ENCODE measurements at regions not wholly inside any gene's neighbourhood (a gene's known extent, or its start where the extent isn't known, plus 50 kb on each side); places are given as distances from the start of the nearest gene placed in this dataset.

- no peaks in the 10 kb centered on the region for H3K36me3 Mint-ChIP-seq (ENCODE audit: low read depth)
- no peak for TF ChIP-seq CTCF (IDR thresholded peaks at IDR 0.05)
- intact Hi-C loops (cut with DNase I, micrococcal nuclease) = no loop called here
- Histone ChIP-seq H3K9me3 (ENCODE audit: control insufficient read depth in 1 of 2, insufficient read depth in 1 of 2, low read length in 2 of 2) (no peaks in the 10 kb centered on the region), H3K36me3 (ENCODE audit: insufficient read depth, low read length) (no peaks in the 10 kb centered on the region), H3K4me3 (ENCODE audit: low read length) (no peak overlapping the region), H3K27me3 (ENCODE audit: control insufficient read depth in 1 of 2, insufficient read depth in 2 of 2, low read length in 2 of 2) (no peaks in the 10 kb centered on the region), H3K4me1 (ENCODE audit: insufficient read depth, low read length) (no peaks in the 10 kb centered on the region), H3K27ac (ENCODE audit: low read depth in 1 of 2, low read length in 2 of 2) (no peak overlapping the region)
- DNase-seq (no peak), ATAC-seq (ENCODE audit: poor library complexity) (no peak)
- no peaks in the 10 kb centered on the region for H3K4me1 Mint-ChIP-seq (ENCODE audit: low read depth)
- no peaks in the 10 kb centered on the region for H3K9me3 Mint-ChIP-seq
- CTCF ChIA-PET = no interaction called here
- POLR2A ChIA-PET = no interaction called here
- no peaks in the 10 kb centered on the region for H3K27me3 Mint-ChIP-seq
- H3K27ac Mint-ChIP-seq = no peak overlapping the region
- H3K4me3 Mint-ChIP-seq = no peak overlapping the region
Measured at GRCh38 chr12:75670216-75670615, 158.8 kb upstream of the KRR1 start.

- Histone ChIP-seq H3K27me3 (ENCODE audit: control insufficient read depth in 1 of 2, insufficient read depth in 2 of 2, low read length in 2 of 2) (no peaks in the 10 kb centered on the region), H3K4me3 (ENCODE audit: low read length) (no peak overlapping the region), H3K36me3 (ENCODE audit: insufficient read depth, low read length) (no peaks in the 10 kb centered on the region), H3K27ac (ENCODE audit: low read depth in 1 of 2, low read length in 2 of 2) (no peak overlapping the region), H3K9me3 (ENCODE audit: control insufficient read depth in 1 of 2, insufficient read depth in 1 of 2, low read length in 2 of 2) (no peaks in the 10 kb centered on the region), H3K4me1 (ENCODE audit: insufficient read depth, low read length) (no peaks in the 10 kb centered on the region)
- POLR2A ChIA-PET = no interaction called here
- no peaks in the 10 kb centered on the region for H3K9me3 Mint-ChIP-seq
- H3K27ac Mint-ChIP-seq = no peak overlapping the region
- ATAC-seq (ENCODE audit: poor library complexity) (no peak), DNase-seq (no peak)
- CTCF ChIA-PET = no interaction called here
- no peaks in the 10 kb centered on the region for H3K36me3 Mint-ChIP-seq (ENCODE audit: low read depth)
- intact Hi-C loops (cut with DNase I, micrococcal nuclease) = no loop called here
- TF ChIP-seq CTCF (IDR thresholded peaks at IDR 0.05) = no peak
- no peaks in the 10 kb centered on the region for H3K27me3 Mint-ChIP-seq
- H3K4me3 Mint-ChIP-seq = no peak overlapping the region
- H3K4me1 Mint-ChIP-seq (ENCODE audit: low read depth) = no peaks in the 10 kb centered on the region
Measured at GRCh38 chr12:75666939-75667334, 155.5 kb upstream of the KRR1 start.

GRCh38 chr12:75666126-75666938, 154.9 kb upstream of the KRR1 start:
- TF ChIP-seq CTCF (IDR thresholded peaks at IDR 0.05) = no peak
- DNase-seq = no peak
- H3K36me3 Mint-ChIP-seq (ENCODE audit: low read depth) = no peaks in the 10 kb centered on the region
- no peak overlapping the region for H3K27ac Mint-ChIP-seq
- no peak overlapping the region for H3K4me3 Mint-ChIP-seq
- no peaks in the 10 kb centered on the region for H3K9me3 Mint-ChIP-seq
- H3K27me3 ChIP-seq (ENCODE audit: control insufficient read depth in 1 of 2, insufficient read depth in 2 of 2, low read length in 2 of 2) = no peaks in the 10 kb centered on the region
- H3K4me1 ChIP-seq (ENCODE audit: insufficient read depth, low read length) = no peaks in the 10 kb centered on the region
- no peak overlapping the region for H3K4me3 ChIP-seq (ENCODE audit: low read length)
- CTCF ChIA-PET = interaction anchor here (0.7 kb wide), 1 partner anchor 9 kb away, joined by 4 read pairs; no protein-coding TSS in a partner anchor
- no peaks in the 10 kb centered on the region for H3K9me3 ChIP-seq (ENCODE audit: control insufficient read depth in 1 of 2, insufficient read depth in 1 of 2, low read length in 2 of 2)
- POLR2A ChIA-PET = no interaction called here
- intact Hi-C loops (cut with DNase I, micrococcal nuclease) = no loop called here
- no peak overlapping the region for H3K27ac ChIP-seq (ENCODE audit: low read depth in 1 of 2, low read length in 2 of 2)
- H3K27me3 Mint-ChIP-seq = no peaks in the 10 kb centered on the region
- ATAC-seq (ENCODE audit: poor library complexity) = no peak
- no peaks in the 10 kb centered on the region for H3K36me3 ChIP-seq (ENCODE audit: insufficient read depth, low read length)
- no peaks in the 10 kb centered on the region for H3K4me1 Mint-ChIP-seq (ENCODE audit: low read depth)

Measured in CD4-positive, alpha-beta T cell (primary cell).